K562 (cell line): ENCODE measurements at regions not wholly inside any gene's neighbourhood (a gene's known extent, or its start where the extent isn't known, plus 50 kb on each side); places are given as distances from the start of the nearest gene placed in this dataset.

Experiments
- ATAC-seq: fragments of 200-7000 bp; cut with Tn5 transposase; 3 replicates; pipeline ENCODE4 v1.9.1; 2020; ENCODE audit warnings: moderate library complexity
- BruUV-seq: library from RNA; stranded (reverse); fragments of 400-500 nt; replicated peaks from 2 replicates; lab custom pipeline; 2021; lab: Mats Ljungman, UMichigan
- CTCF ChIA-PET: fragments of 300-600 bp; formaldehyde crosslinking; extraction: SDS; loops from one replicate; lab custom pipeline; 2021; ENCODE audit warnings: low intra/inter-chr PET ratio; lab: Yijun Ruan, JAX
- POLR2A ChIA-PET: fragments of 300-600, 350-650 bp; sonication (Branson Sonifier 250); formaldehyde crosslinking; extraction: SDS; loops from one replicate; lab custom pipeline; 2021; ENCODE audit warnings: antibody characterized with exemption, inconsistent platforms; lab: Yijun Ruan, JAX
- DNase-seq, 4 experiments: peaks; one replicate each; pipeline versions ENCODE4 v3.0.0 to v3.0.0-alpha.2; 2011 to 2018; ENCODE audit warnings: low spot score in 3 of 4, mixed read lengths in 3 of 4; ENCODE audit errors: extremely low read depth in 1 of 4
- FAIRE-seq: peaks from 2 replicates; lab custom pipeline; 2011; peaks lifted over from hg19 to GRCh38; lab: Jason Lieb, UNC
- H2AFZ ChIP-seq: 2 replicates; pipeline ENCODE4 v1.6.0; 2011; ENCODE audit warnings: low read depth, low read length, control low read depth, inconsistent platforms
- H3K27ac ChIP-seq: fragments of 200-600 bp; 3 replicates; pipeline ENCODE4 v1.8.0; 2011; ENCODE audit warnings: low read depth, mild to moderate bottlenecking, control low read depth, inconsistent platforms, low read length, moderate library complexity, mixed read lengths; ENCODE audit errors: extremely low read depth
- H3K27me3 ChIP-seq, 2 experiments: fragments of 300-600 bp in 1 of 2; 2 replicates in 1 of 2; 3 replicates in 1 of 2; pipeline versions ENCODE4 v1.6.0 to v1.8.0; 2011; ENCODE audit warnings: inconsistent platforms in 2 of 2, low read length in 2 of 2, mild to moderate bottlenecking in 1 of 2, mixed read lengths in 1 of 2, moderate library complexity in 1 of 2; ENCODE audit not compliant: control insufficient read depth in 2 of 2, insufficient read depth in 2 of 2
- H3K36me3 ChIP-seq: fragments of 300-600 bp; 3 replicates; pipeline ENCODE4 v1.8.0; 2011; ENCODE audit warnings: mild to moderate bottlenecking, low read length, inconsistent platforms; ENCODE audit not compliant: control insufficient read depth, insufficient read depth
- H3K4me1 ChIP-seq, 2 experiments: fragments of 200-600 bp in 1 of 2; replicated peaks in 1 of 2; 2 replicates in 1 of 2; 3 replicates in 1 of 2; pipeline versions ENCODE4 v1.5.1 to v1.8.0; 2011; ENCODE audit warnings: inconsistent platforms in 2 of 2, low read length in 2 of 2, mild to moderate bottlenecking in 1 of 2, mixed read lengths in 1 of 2, moderate library complexity in 1 of 2; ENCODE audit not compliant: control insufficient read depth in 2 of 2, insufficient read depth in 2 of 2
- H3K4me2 ChIP-seq: 2 replicates; pipeline ENCODE4 v1.6.1; 2011; ENCODE audit warnings: low read length, control low read depth, inconsistent platforms, mixed read lengths; ENCODE audit not compliant: insufficient read depth
- H3K4me3 ChIP-seq: fragments of 200-600 bp; sonication (generic), shearing (Covaris generic); 2 replicates; pipeline ENCODE4 v1.5.1; 2016; ENCODE audit warnings: control low read depth, inconsistent platforms
- H3K79me2 ChIP-seq: fragments of 200-600 bp; 3 replicates; pipeline ENCODE4 v1.8.0; 2011; ENCODE audit warnings: low read length, inconsistent platforms; ENCODE audit not compliant: control insufficient read depth, insufficient read depth
- H3K9ac ChIP-seq, 2 experiments: 2 replicates each; pipeline versions ENCODE4 v1.6.0 to v1.6.1; 2011; ENCODE audit warnings: low read depth in 2 of 2, low read length in 2 of 2, control low read depth in 1 of 2, inconsistent platforms in 1 of 2, mild to moderate bottlenecking in 1 of 2, mixed read lengths in 1 of 2; ENCODE audit not compliant: insufficient read depth in 1 of 2
- H3K9me1 ChIP-seq: one replicate; pipeline ENCODE4 v1.6.0; 2011; ENCODE audit warnings: inconsistent platforms, mild to moderate bottlenecking, low read length, moderate library complexity; ENCODE audit not compliant: control insufficient read depth, insufficient read depth
- H3K9me3 ChIP-seq: replicated peaks from 2 replicates; pipeline ENCODE4 v1.5.1; 2011; ENCODE audit warnings: low read depth, low read length, inconsistent platforms; ENCODE audit not compliant: control insufficient read depth, insufficient read depth
- H4K20me1 ChIP-seq: replicated peaks from 2 replicates; pipeline ENCODE4 v1.6.1; 2011; ENCODE audit warnings: low read length, inconsistent platforms, mixed read lengths; ENCODE audit not compliant: control insufficient read depth, insufficient read depth
- C11orf30 ChIP-seq: fragments of 450-650 bp; IDR thresholded peaks from 2 replicates; pipeline ENCODE4 v1.6.1; 2016; ENCODE audit warnings: low read depth, mild to moderate bottlenecking
- FOXP1 ChIP-seq: sonication (generic); formaldehyde crosslinking; IDR thresholded peaks from 2 replicates; pipeline ENCODE4 v1.8.0; 2022; ENCODE audit warnings: mild to moderate bottlenecking, missing genetic modification reagents
- IRF2 ChIP-seq: sonication (generic); formaldehyde crosslinking; IDR thresholded peaks from 2 replicates; pipeline ENCODE4 v1.8.1; 2022; ENCODE audit warnings: mild to moderate bottlenecking, missing genetic modification reagents
- KLF16 ChIP-seq: IDR thresholded peaks from 2 replicates; pipeline ENCODE4 v1.6.1; 2016; ENCODE audit warnings: antibody characterized with exemption
- RNF2 ChIP-seq: sonication (generic); IDR thresholded peaks from 2 replicates; pipeline ENCODE4 v1.6.1; 2016
- TFAM ChIP-seq: fragments of 250-450 bp; sonication (Bioruptor Pico); conservative IDR thresholded peaks from 2 replicates; pipeline ENCODE4 v1.5.0; 2021; ENCODE audit warnings: mild to moderate bottlenecking, moderate library complexity
- XRCC5 ChIP-seq: fragments of 200-400 bp; formaldehyde crosslinking; IDR thresholded peaks from 2 replicates; pipeline ENCODE4 v1.6.1; 2017; ENCODE audit warnings: low read depth, mild to moderate bottlenecking, low read length
- ZNF224 ChIP-seq: sonication (generic); formaldehyde crosslinking; IDR thresholded peaks from 2 replicates; pipeline ENCODE4 v1.8.0; 2022; ENCODE audit warnings: mild to moderate bottlenecking, missing genetic modification reagents
- WGBS: fragments of 100-300 bp; shearing (Covaris generic); methylation state at CpG from one replicate; pipeline ENCODE4 v1.1.6; 2016; ENCODE audit warnings: low coverage, mixed read lengths; ENCODE audit not compliant: insufficient coverage; ENCODE audit errors: missing lambda C conversion rate; 5-methylcytosine and 5-hydroxymethylcytosine counted together
- in situ Hi-C: fragments of 300-500 bp; cut with MboI; formaldehyde crosslinking; loops from 4 replicates; pipeline ENCODE4 v1.15.0; 2018; ENCODE audit warnings: inconsistent platforms, mixed read lengths
- intact Hi-C: fragments of 100-400 bp; cut with micrococcal nuclease; formaldehyde crosslinking; loops from 2 replicates; pipeline ENCODE4 v1.14.2; 2022
- TF ChIP-seq, protein P1 (sequence below): fragments of 250-450 bp; sonication (Bioruptor Pico); IDR thresholded peaks from 2 replicates; pipeline ENCODE4 v1.4.0; 2020; ENCODE audit warnings: mild to moderate bottlenecking, moderate library complexity

DNA sequence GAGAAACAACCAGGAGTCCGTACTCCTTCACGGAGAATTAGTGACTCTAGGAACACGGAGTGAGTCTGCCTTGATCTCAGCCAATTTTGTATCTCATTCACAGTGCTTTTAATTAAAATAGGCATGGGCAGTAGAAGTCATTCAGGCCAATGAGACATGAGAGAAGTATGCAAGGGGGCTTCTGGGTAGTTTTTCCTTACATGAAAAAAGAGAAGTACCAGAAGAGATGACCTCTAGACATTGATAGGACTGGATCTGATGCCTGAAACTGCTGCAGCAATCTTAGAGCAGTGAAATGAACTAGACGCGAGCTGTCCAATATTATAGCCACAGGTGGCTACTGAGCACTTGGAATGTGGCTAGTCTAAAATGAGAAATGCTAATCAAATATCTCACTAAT is 187.7 kb upstream of the TLE4 start:
- TF ChIP-seq FOXP1 (CRISPR knock-in tag) (no peak), KLF16 (no peak), C11orf30 (no peak), TFAM (CRISPR knock-in tag) (no peak), IRF2 (CRISPR knock-in tag) (no peak), ZNF224 (CRISPR knock-in tag) (no peak), RNF2 (no peak), XRCC5 (no peak)
- TF ChIP-seq, protein P1, sequence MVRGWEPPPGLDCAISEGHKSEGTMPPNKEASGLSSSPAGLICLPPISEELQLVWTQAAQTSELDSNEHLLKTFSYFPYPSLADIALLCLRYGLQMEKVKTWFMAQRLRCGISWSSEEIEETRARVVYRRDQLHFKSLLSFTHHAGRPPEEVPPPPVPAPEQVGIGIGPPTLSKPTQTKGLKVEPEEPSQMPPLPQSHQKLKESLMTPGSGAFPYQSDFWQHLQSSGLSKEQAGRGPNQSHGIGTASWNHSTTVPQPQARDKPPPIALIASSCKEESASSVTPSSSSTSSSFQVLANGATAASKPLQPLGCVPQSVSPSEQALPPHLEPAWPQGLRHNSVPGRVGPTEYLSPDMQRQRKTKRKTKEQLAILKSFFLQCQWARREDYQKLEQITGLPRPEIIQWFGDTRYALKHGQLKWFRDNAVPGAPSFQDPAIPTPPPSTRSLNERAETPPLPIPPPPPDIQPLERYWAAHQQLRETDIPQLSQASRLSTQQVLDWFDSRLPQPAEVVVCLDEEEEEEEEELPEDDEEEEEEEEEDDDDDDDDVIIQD (CRISPR knock-in tag), result no peak

More for the DNA sequence above, 187.7 kb upstream of the TLE4 start:
- intact Hi-C loops (no loop called here), in situ Hi-C loops (no loop called here)
- no peaks in the 10 kb centered on the region for H3K27me3 ChIP-seq
- H3K4me1 ChIP-seq, result no peaks in the 10 kb centered on the region
- H3K9ac ChIP-seq, result no peak overlapping the region
- DNase-seq (no peak), FAIRE-seq (no peak), ATAC-seq (no peak)
- BruUV-seq, result no TSS peak
- no peak overlapping the region for H3K4me3 ChIP-seq
- H2AFZ ChIP-seq, result no peak overlapping the region
- ChIA-PET CTCF (no interaction called here), POLR2A (no interaction called here)
- no peaks in the 10 kb centered on the region for H3K36me3 ChIP-seq
- H3K27ac ChIP-seq, result no peak overlapping the region
- H4K20me1 ChIP-seq, result no peaks in the 10 kb centered on the region
- 3% methylated on average over 3 of the region's 5 CpGs for WGBS
- no peak overlapping the region for H3K4me2 ChIP-seq
- H3K9me1 ChIP-seq, result no peaks in the 10 kb centered on the region
- no peaks in the 10 kb centered on the region for H3K9me3 ChIP-seq
- H3K79me2 ChIP-seq, result no peaks in the 10 kb centered on the region
